ENCODE measurements at regions not wholly inside any gene's neighbourhood (a gene's known extent, or its start where the extent isn't known, plus 50 kb on each side); places are given as distances from the start of the nearest gene placed in this dataset.

DNA sequence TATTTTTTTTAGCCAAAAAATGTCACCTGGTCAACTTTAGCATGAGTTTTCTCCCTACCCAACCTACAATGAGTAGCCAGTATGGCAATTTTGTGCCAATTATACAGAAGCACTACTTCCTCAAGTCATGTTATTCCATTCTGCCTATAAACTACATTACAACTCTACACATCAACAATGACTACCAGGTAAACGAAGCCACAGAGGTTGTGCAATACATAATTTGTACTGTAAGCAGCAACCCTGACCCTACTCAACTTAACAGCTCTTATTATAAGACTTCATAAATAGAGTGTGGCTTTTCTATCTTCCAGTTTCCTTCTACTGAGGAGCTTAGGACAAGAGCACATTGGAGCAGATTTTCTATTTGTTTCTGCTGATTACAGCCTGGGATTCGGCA lies 160.5 kb downstream of the HS3ST1 start:
- no peak for DNase-seq (ENCODE audit: low spot score)

DNA sequence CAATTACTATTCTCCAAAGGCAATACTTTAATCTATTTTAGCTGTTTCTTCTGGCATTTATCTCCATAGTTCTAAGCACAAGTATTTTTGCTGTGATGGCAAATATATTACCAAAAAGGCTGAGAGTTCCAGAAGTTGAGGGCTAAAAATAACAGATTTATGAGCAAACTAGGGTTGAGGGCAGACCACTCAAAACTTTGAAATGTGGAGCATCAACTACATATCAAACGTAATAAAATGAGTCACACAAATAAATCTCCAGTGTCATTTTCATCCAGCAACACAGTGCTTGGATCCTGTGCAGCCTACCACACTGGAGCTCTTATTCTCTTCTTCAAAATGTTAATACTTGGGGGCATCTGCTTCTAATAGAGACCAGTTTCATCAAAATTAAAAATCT lies 163.9 kb downstream of the HS3ST1 start:
- DNase-seq (ENCODE audit: low spot score) = no peak

DNA sequence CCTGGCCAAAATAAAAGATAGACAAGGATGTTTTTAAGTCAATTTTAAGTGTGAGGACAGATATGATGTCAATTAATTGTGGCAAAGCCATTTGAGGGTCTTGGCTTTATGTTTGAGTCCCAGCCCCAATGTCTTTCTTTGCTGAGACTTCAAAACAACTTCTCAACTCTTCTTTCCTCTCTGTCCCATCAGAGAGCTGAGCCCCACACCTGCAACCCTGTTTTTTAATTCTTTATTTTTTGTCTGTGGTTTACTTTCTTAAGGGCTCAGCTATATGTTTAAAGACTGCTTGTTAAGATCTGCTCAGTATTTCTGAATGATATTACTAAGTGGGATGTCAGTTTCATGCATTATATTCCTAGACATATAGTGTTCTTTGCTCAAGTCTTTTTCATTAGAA lies 164.3 kb downstream of the HS3ST1 start:
- DNase-seq (ENCODE audit: low spot score) = no peak

DNA sequence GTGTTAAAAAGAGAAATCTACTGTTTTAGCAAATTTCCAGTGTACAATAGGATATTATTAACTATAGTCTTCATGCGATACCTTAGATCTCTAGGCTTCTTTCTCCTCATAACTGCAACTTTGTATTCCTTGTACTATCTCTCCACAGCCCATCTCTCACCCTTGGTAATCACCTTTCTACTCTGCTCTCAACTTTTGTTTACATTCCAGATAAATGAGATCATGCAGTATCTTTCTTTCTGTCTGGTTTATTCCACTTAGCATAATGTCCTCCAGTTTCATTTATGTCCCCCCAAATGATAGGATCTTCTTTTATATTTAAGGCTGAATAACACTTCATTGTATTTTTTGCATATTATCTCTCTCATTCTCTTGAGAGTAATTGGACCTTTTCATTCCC lies 165.5 kb downstream of the HS3ST1 start:
- no peak for DNase-seq (ENCODE audit: low spot score)

DNA sequence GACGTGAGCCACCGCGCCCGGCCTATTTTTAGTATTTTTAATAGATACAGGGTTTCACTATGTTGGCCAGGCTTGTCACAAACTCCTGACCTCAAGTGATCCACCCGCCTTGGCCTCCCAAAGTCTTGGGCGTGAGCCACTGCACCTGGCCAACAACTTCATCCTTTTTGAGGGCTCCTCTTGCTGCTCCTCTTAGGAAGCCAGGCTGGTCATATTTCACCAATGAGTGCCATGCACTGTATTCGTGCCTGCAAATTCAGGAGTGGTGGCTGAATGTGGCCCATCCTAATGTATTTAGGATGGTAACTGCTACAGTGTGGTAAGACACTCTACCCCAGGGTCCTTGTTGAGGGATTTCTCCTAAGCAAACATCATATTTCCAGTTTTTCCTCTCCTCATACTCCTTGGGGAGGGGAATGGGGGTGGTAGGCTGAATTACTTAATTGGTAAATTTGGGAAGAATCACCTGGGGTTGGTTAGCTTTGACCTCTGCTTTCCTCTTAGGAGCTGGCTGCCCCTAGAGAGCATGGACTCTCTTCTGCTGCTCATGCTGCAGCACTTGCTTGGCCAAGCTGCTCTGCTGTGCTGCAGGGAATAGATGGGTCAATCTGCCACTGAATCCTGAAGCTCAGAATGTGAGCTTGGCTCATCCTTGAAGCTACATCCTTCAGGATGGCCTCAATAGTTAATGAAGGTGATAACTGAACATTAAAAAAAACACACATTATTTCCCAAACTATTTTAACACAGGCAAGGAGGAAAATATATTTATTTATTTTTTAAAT lies 167.4 kb downstream of the HS3ST1 start:
- no peak for DNase-seq (ENCODE audit: low spot score)

DNA sequence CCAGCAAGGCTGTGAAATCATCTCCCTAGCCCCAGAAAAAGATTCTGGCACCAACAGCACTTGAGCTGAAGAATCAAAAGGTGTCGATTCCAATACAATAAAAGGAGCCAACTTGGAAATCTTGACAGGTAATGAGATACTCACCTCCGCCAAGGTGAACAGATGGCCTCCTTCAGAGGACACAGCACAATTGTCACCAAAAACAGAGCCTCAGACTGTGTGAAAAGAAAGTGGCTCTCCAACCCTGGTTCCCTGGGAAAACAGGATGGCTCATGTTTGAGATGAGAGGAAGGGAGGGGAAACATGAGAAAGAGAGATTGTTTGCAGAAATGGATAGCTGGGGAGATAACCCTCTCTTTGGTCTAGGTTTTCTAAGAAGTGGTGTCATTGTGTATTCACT lies 168.9 kb downstream of the HS3ST1 start:
- DNase-seq (ENCODE audit: low spot score) = no peak

DNA sequence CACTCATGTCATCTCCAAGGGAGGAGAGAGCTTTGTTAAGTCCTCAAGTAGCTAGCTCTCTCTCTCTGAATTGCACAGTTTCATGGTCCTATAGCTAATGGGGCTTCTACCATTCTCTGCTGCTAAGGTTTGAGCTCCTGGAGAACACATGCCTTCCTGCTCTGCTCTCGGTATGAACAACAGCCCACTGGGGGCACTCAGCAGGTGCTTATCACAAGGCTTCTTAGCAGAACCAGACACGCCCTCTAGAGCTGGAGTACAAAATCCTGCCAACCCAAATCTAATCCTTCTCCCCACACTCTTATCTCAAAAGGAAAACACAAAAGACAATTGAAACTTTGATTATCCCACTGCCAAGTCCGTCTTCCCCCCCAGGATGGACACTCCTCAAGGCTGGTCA lies 176.5 kb downstream of the HS3ST1 start:
- no peak for DNase-seq (ENCODE audit: low spot score)

DNA sequence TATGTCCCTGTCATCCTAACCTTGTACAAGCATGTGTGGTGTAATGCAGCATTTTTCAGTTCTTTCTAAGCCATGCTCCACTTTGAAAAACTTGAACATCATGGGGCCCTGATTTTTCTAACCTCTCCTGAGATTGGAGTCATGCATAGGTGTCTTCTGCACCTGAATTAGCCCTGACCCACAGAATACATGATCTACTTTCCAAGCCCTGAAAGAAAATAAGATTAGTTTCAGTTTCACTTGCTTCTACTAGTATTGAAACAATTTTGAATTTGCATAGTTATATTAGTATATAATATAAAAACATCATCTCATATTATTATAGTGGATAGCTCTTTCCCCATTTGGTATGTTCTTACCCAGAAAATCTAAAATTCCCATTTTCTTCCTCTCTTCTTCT lies 178.2 kb downstream of the HS3ST1 start:
- DNase-seq (ENCODE audit: low spot score) = no peak

DNA sequence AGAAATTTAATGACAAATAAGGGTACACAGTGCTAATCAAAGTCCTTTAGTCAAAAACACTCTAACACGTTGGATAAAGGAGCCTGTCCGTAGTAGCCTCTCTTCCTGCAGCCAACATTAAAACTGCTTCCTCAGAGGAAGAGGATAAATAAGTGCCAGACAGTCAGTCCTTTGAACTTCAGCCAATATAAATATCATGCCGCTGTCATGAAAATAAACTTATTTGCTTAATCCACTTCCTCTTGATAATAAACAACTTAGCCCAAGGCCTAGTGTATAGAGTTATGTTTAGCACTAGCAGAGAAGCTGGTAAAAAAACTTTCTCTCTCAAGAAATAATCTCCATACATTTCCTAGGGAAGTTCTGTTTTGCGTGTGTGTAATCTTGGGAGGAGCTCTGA lies 196.7 kb downstream of the HS3ST1 start:
- no peak for DNase-seq (ENCODE audit: low spot score)

DNA sequence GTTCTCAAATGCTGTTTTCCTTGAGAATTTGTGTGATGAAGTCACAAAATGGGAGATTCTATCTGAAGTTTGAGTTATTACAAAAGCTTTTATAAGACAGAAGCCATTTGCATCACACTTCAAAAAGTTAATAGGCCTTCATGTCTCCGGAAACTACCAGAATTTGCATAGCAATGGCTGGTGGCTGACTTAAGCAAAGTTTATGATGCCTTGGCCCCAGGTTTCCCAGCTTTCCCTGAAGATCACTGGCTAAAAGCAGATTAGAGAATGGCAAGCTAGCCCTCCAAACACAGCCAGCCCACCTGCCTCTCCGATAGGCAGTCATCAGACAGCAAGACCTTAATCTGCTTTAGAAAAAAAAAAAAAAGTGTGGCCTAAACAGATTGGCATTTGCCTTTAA lies 197.8 kb downstream of the HS3ST1 start:
- DNase-seq (ENCODE audit: low spot score) = no peak

DNA sequence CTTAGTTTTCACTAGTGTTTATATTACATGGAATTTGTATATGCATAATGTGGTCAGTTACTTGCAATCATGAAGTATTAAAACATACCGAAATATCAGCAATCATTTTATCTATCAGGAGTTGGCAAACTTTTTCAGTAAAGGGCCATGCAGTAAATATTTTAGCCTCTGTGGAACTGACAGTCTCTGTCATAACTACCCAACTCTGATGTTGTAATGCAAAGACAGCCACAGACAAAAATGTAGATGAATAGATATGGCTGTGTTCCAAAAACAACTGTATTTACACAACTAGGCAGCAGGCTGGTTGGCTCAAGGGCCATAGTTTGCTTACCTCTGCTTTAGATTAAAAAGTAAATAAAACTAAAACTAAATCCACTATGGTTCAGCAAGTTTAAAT lies 200.2 kb downstream of the HS3ST1 start:
- DNase-seq (ENCODE audit: low spot score) = no peak

DNA sequence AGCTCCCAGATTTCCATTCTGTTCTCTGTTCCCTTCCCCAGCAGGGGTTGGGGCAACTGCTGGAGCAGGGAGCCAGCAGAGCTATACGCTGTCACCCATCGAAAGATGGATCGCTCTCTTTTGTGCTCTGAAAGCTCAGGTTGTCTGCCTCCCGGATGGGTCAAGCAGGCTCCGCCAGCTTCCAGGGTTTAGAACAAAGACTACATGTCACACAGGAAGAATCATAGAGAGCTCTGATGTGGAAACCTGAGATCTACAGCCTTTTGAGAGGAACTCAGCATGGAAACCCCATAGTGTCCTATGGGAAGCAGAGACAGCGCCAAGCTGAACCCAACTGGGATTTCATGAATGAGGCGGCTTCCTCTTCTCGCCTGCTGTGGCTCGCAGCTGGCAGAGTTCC lies 205.4 kb downstream of the HS3ST1 start:
- no peak for DNase-seq (ENCODE audit: low spot score)

DNA sequence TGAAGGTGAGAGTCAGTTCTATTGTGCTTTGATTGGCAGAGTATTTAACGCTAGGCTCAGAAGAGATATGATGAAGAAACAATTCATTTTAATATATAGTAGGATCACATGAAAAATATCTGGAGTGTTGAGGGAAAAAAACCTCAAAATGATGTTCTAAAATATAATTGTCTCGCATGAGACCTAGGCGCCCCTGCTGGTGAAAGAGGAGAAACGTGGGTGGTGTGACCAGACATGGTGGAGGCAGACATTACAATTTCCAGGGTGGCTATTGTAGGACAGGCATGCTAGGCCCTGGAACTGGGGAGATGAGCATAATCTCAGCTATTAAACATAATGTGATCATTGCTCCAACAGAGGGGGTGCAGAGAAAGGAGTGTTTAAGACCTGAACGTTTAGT lies 210.0 kb downstream of the HS3ST1 start:
- DNase-seq (ENCODE audit: low spot score) = no peak

DNA sequence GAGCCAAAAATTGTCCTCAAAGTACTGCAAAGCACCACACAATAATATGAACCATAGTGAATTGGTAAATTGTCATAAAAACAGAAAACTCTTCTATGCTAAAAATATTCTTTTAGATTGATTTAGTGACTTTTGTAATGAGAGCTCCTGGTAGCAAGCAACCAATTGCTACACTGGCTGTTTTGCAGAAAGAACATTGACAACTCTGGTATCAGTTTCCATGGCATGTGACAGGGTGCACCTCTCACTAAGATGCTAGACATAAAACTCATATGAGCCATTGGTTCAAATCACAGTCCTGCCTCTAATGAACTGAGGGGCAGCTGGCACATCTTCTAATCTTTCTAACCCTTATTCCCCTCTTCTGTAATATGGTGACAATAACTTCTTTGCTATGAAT lies 212.2 kb downstream of the HS3ST1 start:
- no peak for DNase-seq (ENCODE audit: low spot score)

DNA sequence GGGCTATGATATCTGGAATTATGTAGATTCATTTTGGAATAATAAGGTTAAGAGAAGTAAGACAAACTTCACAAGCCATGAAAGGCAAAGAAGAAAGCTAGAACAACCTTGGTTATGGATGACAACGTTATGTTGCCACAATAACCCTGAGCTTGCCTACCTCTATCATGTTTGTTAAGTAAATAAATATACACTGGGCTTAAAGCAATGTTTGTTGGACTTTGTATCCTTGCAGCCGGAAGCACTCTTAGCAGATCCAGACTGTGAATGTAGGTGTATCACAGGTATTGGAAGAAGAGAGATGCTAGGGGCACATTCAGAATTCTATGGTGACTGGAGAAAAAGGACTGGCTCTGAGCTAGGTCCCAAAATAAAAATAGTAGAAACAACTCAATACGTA lies 214.4 kb downstream of the HS3ST1 start:
- DNase-seq (ENCODE audit: low spot score) = no peak

DNA sequence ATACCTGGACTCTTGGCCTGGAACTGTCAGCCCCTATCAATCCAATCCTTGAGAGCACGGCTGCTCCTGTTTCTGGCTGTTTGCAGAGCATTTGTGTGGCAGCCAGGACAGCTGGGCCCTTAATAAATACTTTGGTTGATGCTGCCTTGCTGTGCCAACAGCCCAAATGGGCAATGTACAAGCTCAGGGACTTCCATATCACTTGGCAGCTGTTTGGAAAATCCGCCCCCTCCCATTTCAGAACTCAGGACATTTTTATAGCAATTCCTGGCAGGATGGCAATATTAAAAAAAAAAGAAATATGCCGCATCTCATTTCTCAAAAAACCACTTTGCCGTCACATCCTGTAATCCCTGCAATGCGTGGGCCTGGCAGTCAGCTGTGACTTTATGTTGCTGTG lies 218.9 kb downstream of the HS3ST1 start:
- DNase-seq (ENCODE audit: low spot score) = no peak

DNA sequence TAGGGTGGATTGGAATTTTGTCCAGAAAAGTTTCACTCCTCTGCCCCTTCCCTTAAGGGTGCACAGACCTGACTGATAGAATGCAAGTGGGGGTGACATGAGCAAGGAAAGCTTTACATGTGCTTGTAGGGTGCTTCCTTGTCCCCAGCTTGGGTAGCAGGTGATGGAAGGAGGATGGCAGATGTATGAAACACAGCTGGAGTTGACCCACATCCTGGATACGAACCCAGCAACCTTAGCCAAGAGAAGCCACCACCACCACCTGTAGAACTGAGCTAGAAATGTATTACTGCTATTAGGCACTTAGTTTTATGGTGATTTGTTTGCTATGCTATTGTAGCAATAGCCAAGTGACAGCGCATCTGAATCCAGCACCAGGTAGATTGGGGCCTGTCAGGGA lies 227.4 kb downstream of the HS3ST1 start:
- no peak for DNase-seq (ENCODE audit: low spot score)

DNA sequence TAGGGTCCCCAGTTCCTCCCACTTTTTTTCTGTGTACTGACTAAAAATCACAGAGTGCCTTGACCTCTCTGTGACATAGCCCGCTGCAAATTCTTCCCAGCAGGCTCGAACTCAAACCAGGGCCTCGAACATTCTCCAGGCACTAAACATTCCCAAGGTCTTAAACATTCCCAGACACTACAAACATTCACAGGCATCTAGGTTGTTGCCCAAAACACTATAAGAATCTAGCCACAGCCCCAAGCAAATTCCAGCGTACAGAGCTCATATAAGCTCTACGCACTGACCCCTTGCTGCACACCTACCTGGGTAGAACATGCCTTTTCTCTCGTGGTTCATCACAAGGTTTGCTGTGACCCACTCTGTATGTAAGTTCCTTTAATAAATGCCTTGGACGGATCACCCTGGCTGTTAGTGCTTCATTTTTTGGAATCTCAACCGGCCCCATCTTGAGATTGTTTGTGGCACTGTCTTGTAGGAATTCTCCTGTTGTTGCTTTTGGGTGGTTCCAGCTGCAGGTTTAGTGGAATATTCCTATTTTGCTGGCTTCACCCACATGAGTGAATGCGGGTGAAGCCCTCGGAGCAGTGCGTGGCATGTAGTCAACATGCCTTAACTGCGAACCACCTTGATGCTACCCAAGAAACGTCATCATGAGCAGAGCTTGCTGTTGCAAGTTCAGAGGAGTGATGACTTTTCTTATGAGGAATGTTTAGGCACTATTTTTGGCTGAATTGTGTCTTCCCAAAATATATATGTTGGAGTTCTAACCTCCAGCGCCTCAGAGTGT lies 230.0 kb downstream of the HS3ST1 start:
- no peak for DNase-seq (ENCODE audit: low spot score)

DNA sequence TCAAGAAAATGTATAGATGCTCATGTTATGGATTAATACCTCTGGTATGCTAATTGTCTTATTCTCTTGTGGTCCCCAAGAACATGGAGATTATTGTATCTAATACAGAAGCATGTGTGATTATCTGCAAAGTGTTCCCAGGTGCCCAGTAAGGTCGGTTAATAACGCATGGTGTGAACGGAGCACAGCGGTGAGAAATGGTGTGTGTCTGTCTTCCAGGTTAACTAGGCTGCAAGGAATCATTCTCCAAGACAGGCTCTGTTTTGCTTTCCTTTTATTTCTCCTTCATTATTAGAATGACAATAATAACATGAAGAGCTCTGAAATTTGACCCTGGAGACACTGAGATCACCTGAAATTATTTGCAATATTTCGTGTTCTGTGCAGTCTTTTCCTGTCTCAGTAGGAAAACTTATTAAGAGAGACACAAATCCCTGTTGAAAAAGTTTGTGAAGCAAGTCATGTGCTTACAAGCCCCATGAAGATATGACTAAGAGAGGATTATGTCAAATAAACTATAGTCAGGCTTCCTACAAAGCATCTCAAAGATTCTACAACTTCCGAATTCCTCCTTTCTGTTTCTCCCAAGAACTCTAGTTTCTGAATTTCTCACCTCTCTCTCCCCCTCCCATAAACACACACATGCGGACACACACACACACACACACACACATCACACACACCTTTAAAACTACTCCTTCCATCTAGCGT lies 230.9 kb downstream of the HS3ST1 start:
- DNase-seq (ENCODE audit: low spot score) = no peak

DNA sequence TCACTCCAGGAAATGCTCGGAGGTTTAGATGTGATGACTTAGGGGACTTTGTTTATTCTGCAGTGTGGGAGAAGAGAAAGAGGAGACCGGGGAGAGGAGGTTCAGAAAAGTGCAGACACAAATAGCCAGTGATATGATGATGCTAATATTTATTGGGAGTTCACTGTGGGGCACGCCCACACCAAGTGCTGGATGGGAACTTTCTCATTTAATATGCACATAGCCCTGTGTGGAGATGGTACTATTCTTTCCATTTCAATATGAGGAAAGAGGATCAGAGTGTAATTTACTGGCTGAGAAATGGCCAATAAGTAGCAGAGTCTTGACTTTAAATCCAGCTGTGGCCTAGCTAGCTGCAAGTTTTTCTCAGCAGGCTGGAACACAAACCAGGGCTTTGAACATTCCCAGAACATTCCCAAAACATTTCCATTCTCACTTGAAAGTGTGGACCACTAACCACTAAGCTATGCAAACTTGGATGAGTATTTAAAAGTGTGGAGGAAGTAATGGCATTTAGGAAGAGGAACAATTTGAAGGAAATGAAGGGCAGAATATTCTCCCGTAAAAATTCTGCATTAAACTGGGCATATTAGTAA lies 231.7 kb downstream of the HS3ST1 start:
- DNase-seq (ENCODE audit: low spot score) = no peak

DNA sequence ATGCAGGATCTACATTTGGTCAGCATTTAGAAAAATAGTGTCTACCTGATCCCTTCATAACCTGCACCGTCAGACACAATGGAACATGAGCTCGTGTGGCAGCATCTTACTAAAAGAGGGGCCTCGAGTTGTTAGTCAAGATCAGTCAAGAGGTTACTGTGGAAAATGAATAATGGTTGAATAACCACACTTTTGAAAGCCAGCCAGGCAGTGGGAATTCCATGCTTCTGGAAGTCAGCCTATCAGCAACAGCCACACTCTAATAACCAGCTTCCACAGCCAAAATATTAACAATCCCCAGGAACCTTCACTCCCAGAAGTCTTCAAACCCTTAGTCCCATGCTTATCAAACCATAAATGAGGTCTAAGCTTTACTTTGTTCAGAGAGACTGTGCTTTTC lies 234.3 kb downstream of the HS3ST1 start:
- no peak for DNase-seq (ENCODE audit: low spot score)

DNA sequence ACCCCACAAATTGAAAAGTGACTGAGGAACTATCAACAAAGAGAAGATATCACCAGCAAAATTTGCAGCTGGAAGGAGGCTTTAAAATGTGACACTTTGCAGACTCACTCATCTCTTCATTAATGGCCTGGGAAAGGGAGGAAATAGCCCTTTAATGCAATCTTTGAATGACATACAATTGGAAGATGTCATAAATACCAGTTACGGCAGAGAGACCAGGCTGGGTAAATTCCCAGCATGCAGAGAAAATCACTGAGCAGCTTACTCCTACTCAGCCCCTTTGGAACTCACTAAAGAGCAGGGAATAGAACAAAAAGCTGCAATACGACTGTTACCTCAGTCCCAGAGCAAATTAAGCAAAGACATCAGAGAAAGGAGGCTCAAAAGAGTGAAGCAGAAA lies 238.9 kb downstream of the HS3ST1 start:
- no peak for DNase-seq (ENCODE audit: low spot score)

Data from SK-N-DZ (cell line).